ENCODE measurements at regions not wholly inside any gene's neighbourhood (a gene's known extent, or its start where the extent isn't known, plus 50 kb on each side); places are given as distances from the start of the nearest gene placed in this dataset.

DNA sequence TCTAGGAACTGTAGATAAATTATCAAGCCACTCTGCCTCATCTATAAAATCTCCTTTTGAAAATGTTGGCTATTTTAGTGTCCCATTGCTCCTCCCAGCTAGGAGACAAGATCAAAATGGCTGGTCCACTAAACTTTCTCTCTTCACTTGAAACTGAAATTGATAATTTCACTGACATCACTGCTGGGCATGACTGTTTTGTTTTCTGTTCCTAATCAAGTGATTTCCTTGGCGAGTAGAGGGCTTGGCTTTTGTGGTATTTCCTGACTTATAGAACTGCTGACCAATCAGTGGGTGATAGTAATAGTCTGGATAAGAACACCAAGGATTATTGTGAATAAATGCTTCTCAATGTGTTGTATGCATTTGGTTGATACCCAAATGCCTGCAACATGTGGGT, 2152.9 kb downstream of the ARAP2 start:
- H3K79me2 ChIP-seq (ENCODE audit: control insufficient read depth, insufficient read depth, low read length): no peaks in the 10 kb centered on the region
- no peak overlapping the region for H3K9ac ChIP-seq (ENCODE audit: insufficient read depth, low read length)
- no peak for TF ChIP-seq EZH2 (IDR thresholded peaks at IDR 0.05; ENCODE audit: low read length, missing control alignments)
- TF ChIP-seq, protein P1, sequence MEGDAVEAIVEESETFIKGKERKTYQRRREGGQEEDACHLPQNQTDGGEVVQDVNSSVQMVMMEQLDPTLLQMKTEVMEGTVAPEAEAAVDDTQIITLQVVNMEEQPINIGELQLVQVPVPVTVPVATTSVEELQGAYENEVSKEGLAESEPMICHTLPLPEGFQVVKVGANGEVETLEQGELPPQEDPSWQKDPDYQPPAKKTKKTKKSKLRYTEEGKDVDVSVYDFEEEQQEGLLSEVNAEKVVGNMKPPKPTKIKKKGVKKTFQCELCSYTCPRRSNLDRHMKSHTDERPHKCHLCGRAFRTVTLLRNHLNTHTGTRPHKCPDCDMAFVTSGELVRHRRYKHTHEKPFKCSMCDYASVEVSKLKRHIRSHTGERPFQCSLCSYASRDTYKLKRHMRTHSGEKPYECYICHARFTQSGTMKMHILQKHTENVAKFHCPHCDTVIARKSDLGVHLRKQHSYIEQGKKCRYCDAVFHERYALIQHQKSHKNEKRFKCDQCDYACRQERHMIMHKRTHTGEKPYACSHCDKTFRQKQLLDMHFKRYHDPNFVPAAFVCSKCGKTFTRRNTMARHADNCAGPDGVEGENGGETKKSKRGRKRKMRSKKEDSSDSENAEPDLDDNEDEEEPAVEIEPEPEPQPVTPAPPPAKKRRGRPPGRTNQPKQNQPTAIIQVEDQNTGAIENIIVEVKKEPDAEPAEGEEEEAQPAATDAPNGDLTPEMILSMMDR (conservative IDR thresholded peaks at IDR 0.05 in 1 of 2, IDR thresholded peaks at IDR 0.05 in 1 of 2; ENCODE audit: low read depth in 1 of 2, low read length in 2 of 2): no peak
- H3K27me3 ChIP-seq (ENCODE audit: control insufficient read depth, insufficient read depth, low read length): no peaks in the 10 kb centered on the region
- DNase-seq (ENCODE audit: low read depth in 2 of 2): no peak
- H3K36me3 ChIP-seq (ENCODE audit: control insufficient read depth, insufficient read depth, low read length): no peaks in the 10 kb centered on the region
- H3K4me2 ChIP-seq (ENCODE audit: extremely low read depth, insufficient read depth, low read length): no peak overlapping the region
- H3K9me3 ChIP-seq (ENCODE audit: control insufficient read depth, insufficient read depth, low read depth, low read length): no peaks in the 10 kb centered on the region
- H2AFZ ChIP-seq (ENCODE audit: low read length): no peak overlapping the region
- H4K20me1 ChIP-seq (ENCODE audit: control insufficient read depth, extremely low read depth, insufficient read depth, low read length): no peaks in the 10 kb centered on the region
- no peaks in the 10 kb centered on the region for H3K4me1 ChIP-seq (ENCODE audit: control insufficient read depth, extremely low read depth, insufficient read depth, low read length)
- H3K27ac ChIP-seq (ENCODE audit: insufficient read depth, low read length): no peak overlapping the region
- no peak overlapping the region for H3K4me3 ChIP-seq (replicated peaks in 1 of 4; ENCODE audit: control extremely low read depth in 1 of 4, insufficient read depth in 1 of 4, low read depth in 3 of 4, low read length in 4 of 4)

DNA sequence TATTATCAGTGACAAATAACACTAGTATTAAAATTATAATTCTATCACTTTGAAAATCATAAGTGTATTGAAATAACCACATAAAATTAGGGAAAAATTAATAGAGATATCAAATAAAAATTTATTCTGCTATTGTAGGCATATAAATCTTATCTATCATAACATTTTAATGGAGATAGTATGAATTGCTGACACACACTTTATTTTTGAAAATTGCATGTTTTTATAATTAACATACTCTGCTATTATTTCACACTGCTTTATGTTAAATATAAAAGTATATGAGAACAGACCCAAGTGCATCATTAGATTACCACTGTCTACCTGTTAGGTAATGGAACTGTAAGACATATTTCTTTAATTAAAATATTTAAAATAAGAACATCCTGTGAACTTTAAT, 2150.2 kb downstream of the ARAP2 start:
- H3K9ac ChIP-seq (ENCODE audit: insufficient read depth, low read length): no peak overlapping the region
- H3K4me3 ChIP-seq (replicated peaks in 1 of 4; ENCODE audit: control extremely low read depth in 1 of 4, insufficient read depth in 1 of 4, low read depth in 3 of 4, low read length in 4 of 4): no peak overlapping the region
- H3K27ac ChIP-seq (ENCODE audit: insufficient read depth, low read length): no peak overlapping the region
- no peaks in the 10 kb centered on the region for H3K27me3 ChIP-seq (ENCODE audit: control insufficient read depth, insufficient read depth, low read length)
- H3K36me3 ChIP-seq (ENCODE audit: control insufficient read depth, insufficient read depth, low read length): no peaks in the 10 kb centered on the region
- H3K9me3 ChIP-seq (ENCODE audit: control insufficient read depth, insufficient read depth, low read depth, low read length): no peaks in the 10 kb centered on the region
- H3K4me2 ChIP-seq (ENCODE audit: extremely low read depth, insufficient read depth, low read length): no peak overlapping the region
- no peak overlapping the region for H2AFZ ChIP-seq (ENCODE audit: low read length)
- H3K79me2 ChIP-seq (ENCODE audit: control insufficient read depth, insufficient read depth, low read length): no peaks in the 10 kb centered on the region
- no peaks in the 10 kb centered on the region for H4K20me1 ChIP-seq (ENCODE audit: control insufficient read depth, extremely low read depth, insufficient read depth, low read length)
- TF ChIP-seq, protein P1 (conservative IDR thresholded peaks at IDR 0.05 in 1 of 2, IDR thresholded peaks at IDR 0.05 in 1 of 2; ENCODE audit: low read depth in 1 of 2, low read length in 2 of 2): no peak
- TF ChIP-seq EZH2 (IDR thresholded peaks at IDR 0.05; ENCODE audit: low read length, missing control alignments): no peak
- no peak for DNase-seq (ENCODE audit: low read depth in 2 of 2)
- no peaks in the 10 kb centered on the region for H3K4me1 ChIP-seq (ENCODE audit: control insufficient read depth, extremely low read depth, insufficient read depth, low read length)

DNA sequence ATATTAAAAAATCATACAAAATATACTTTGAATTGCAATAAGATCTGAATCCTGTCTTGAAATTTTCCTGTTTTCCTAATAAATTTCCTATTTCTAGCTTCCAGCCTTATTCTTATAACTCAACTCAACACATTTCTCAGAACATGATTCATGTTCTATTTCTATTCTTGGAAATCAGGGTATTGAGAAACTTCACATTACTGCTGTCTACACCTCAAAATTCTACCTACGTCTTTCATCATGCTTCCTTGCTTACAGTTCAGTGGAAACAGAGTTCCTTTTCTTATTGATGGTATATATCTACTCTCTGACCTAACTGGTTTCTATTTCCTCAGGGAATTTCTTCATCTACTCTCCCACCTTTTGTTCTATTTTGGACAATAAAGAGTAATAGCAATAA, 2139.0 kb downstream of the ARAP2 start:
- Histone ChIP-seq H3K4me3 (replicated peaks in 1 of 4; ENCODE audit: control extremely low read depth in 1 of 4, insufficient read depth in 1 of 4, low read depth in 3 of 4, low read length in 4 of 4) (no peak overlapping the region), H4K20me1 (ENCODE audit: control insufficient read depth, extremely low read depth, insufficient read depth, low read length) (no peaks in the 10 kb centered on the region), H3K27me3 (ENCODE audit: control insufficient read depth, insufficient read depth, low read length) (no peaks in the 10 kb centered on the region), H3K9me3 (ENCODE audit: control insufficient read depth, insufficient read depth, low read depth, low read length) (no peaks in the 10 kb centered on the region), H3K4me1 (ENCODE audit: control insufficient read depth, extremely low read depth, insufficient read depth, low read length) (no peaks in the 10 kb centered on the region), H3K4me2 (ENCODE audit: extremely low read depth, insufficient read depth, low read length) (no peak overlapping the region), H3K36me3 (ENCODE audit: control insufficient read depth, insufficient read depth, low read length) (no peaks in the 10 kb centered on the region), H3K79me2 (ENCODE audit: control insufficient read depth, insufficient read depth, low read length) (no peaks in the 10 kb centered on the region), H2AFZ (ENCODE audit: low read length) (no peak overlapping the region), H3K9ac (ENCODE audit: insufficient read depth, low read length) (no peak overlapping the region), H3K27ac (ENCODE audit: insufficient read depth, low read length) (no peak overlapping the region)
- TF ChIP-seq EZH2 (IDR thresholded peaks at IDR 0.05; ENCODE audit: low read length, missing control alignments): no peak
- TF ChIP-seq, protein P1 (conservative IDR thresholded peaks at IDR 0.05 in 1 of 2, IDR thresholded peaks at IDR 0.05 in 1 of 2; ENCODE audit: low read depth in 1 of 2, low read length in 2 of 2): no peak
- peak; percentile 0 to 10 for DNase-seq (ENCODE audit: low read depth in 2 of 2)

Measured in fibroblast of lung (primary cell).